ENCODE measurements at regions not wholly inside any gene's neighbourhood (a gene's known extent, or its start where the extent isn't known, plus 50 kb on each side); places are given as distances from the start of the nearest gene placed in this dataset.

DNA sequence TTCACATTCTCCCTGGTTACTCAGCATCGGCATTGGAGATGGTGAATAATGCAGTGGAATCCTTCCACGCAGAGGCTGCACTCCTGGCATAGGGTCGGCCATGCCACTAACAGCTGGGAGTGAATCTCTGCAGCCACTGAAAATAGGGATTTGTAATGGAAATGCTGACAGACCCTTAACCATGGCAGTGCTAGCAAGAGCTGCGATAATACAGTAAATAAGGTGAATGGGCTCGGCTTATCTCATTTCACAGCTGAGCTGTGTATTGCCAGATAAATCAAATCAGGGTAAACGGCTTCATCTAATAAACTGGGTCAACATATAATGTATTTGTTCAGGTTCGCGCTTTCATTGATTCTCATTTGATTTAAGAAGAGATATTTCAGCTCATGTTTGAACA lies 156.8 kb downstream of the SLC35B3 start:
- Histone ChIP-seq H3K27me3 (no peaks in the 10 kb centered on the region), H3K27ac (no peak overlapping the region), H3K4me1 (no peaks in the 10 kb centered on the region), H3K36me3 (no peaks in the 10 kb centered on the region), H3K9me3 (no peaks in the 10 kb centered on the region), H3K4me3 (no peak overlapping the region)
- intact Hi-C loops (cut with DNase I; ENCODE audit: low total_unique reads), result no loop called here
- DNase-seq, result no peak
- TF ChIP-seq POLR2A (IDR thresholded peaks at IDR 0.05), result no peak

DNA sequence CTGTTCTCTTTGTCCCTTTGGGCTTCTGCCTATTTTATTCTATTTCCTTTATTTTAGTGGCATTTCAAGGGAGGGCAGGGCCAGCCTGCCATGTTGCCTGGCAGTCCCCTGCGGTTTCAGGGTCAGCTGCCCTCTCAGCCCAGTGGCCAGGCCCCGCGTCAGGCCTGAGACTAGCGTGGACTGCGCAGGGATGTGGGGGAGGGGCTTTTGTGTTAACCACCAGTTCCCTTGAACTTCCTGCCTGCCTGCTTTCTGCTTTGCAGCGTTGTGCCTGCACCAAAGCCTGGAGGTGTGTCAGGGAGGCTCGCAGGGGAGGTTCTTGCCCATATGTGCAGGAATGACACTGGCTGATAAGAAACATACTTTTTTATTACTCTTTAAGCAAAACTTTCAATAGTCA lies 157.6 kb downstream of the SLC35B3 start:
- Histone ChIP-seq H3K27ac (no peak overlapping the region), H3K4me3 (no peak overlapping the region), H3K9me3 (no peaks in the 10 kb centered on the region), H3K36me3 (no peaks in the 10 kb centered on the region), H3K4me1 (no peaks in the 10 kb centered on the region), H3K27me3 (no peaks in the 10 kb centered on the region)
- no peak for DNase-seq
- TF ChIP-seq CTCF (IDR thresholded peaks at IDR 0.05) (no peak), POLR2A (IDR thresholded peaks at IDR 0.05) (no peak)
- intact Hi-C loops (cut with DNase I; ENCODE audit: low total_unique reads), result no loop called here

GRCh38 chr6:8276148-8276547 lies 159.2 kb downstream of the SLC35B3 start:
- H3K27me3 ChIP-seq, result no peaks in the 10 kb centered on the region
- no peak overlapping the region for H3K27ac ChIP-seq
- intact Hi-C loops (cut with DNase I; ENCODE audit: low total_unique reads), result no loop called here
- H3K9me3 ChIP-seq, result no peaks in the 10 kb centered on the region
- no peak for TF ChIP-seq POLR2A (IDR thresholded peaks at IDR 0.05)
- no peak for TF ChIP-seq CTCF (IDR thresholded peaks at IDR 0.05)
- DNase-seq, result no peak
- H3K4me1 ChIP-seq, result no peaks in the 10 kb centered on the region
- no peaks in the 10 kb centered on the region for H3K36me3 ChIP-seq
- no peak overlapping the region for H3K4me3 ChIP-seq

DNA sequence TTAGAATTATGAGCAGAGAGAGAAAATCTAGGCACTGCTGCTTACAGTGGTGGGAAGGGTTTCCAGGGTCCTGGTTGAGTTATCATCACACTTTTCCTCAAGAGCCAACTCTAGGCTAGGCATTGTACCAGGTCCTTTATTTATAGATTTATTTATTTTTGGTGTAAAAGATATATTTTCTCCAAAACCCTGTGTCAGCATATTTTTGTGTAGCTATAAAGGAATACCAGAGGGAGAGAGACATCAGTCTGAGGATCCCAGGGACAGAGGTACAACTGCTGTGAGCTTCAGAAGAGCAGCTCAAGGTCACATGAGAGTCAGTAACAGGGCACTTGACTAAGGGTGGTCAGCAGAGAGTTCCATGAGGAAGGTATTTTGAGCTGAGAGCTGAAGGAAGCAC lies 159.7 kb downstream of the SLC35B3 start:
- Histone ChIP-seq H3K4me1 (no peaks in the 10 kb centered on the region), H3K27me3 (no peaks in the 10 kb centered on the region), H3K27ac (no peak overlapping the region), H3K4me3 (no peak overlapping the region), H3K36me3 (no peaks in the 10 kb centered on the region), H3K9me3 (no peaks in the 10 kb centered on the region)
- no peak for DNase-seq
- intact Hi-C loops (cut with DNase I; ENCODE audit: low total_unique reads), result no loop called here
- no peak for TF ChIP-seq POLR2A (IDR thresholded peaks at IDR 0.05)
- TF ChIP-seq CTCF (IDR thresholded peaks at IDR 0.05), result no peak

DNA sequence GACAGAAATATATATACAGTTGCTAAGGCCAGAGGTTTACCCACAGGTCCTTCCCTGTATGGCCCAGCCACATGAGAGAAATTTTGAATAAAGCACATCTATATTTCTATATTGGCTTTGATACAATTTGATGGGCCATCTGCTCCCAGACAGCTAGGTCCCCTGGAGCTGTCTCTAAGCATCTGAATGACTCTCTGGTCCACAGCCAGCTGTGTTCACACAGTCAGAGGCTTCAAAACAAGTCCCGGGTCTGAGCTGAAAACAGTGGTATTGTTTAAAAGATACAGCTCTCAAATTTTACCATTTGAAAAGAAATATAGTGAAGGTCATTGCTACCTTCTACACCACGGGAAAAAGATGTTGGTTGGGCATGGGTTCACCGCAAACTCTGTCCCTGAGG lies 161.1 kb downstream of the SLC35B3 start:
- DNase-seq, result no peak
- Histone ChIP-seq H3K27me3 (no peaks in the 10 kb centered on the region), H3K27ac (no peak overlapping the region), H3K4me1 (no peaks in the 10 kb centered on the region), H3K4me3 (no peak overlapping the region), H3K36me3 (no peaks in the 10 kb centered on the region), H3K9me3 (no peaks in the 10 kb centered on the region)
- TF ChIP-seq CTCF (IDR thresholded peaks at IDR 0.05) (no peak), POLR2A (IDR thresholded peaks at IDR 0.05) (no peak)
- intact Hi-C loops (cut with DNase I; ENCODE audit: low total_unique reads), result no loop called here

DNA sequence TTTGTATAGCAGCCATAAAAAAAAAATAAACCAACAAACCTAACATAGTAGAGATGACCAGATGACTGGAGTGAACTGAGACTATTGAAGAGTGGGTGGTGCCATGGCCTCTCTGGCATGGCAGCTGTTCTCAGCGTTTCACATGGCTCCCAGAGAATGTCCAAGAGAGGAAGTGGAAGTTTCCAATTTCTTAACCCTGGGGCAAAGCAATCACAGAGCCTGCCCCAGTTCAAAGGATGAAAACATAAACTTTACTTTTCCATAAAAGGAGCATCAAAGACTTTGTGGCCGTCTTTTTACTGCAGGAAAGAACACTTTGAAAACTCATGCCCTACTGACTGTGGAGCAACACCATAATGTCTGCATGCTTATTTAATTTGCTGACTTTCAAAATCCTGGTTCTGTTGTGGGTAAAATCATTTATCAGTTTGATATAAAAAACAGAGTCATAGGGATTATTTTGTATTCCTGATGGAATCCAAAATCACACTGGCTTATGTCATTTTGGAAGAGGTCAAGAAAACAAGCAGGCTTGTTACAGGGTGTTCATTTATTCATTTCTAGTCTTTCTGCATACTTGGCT lies 165.4 kb downstream of the SLC35B3 start:
- no peaks in the 10 kb centered on the region for H3K27me3 ChIP-seq
- H3K9me3 ChIP-seq, result no peaks in the 10 kb centered on the region
- no peak for DNase-seq
- intact Hi-C loops (cut with DNase I; ENCODE audit: low total_unique reads), result no loop called here
- H3K4me1 ChIP-seq, result no peaks in the 10 kb centered on the region
- TF ChIP-seq POLR2A (IDR thresholded peaks at IDR 0.05) (no peak), CTCF (IDR thresholded peaks at IDR 0.05) (no peak)
- H3K36me3 ChIP-seq, result no peaks in the 10 kb centered on the region
- H3K27ac ChIP-seq, result no peak overlapping the region
- H3K4me3 ChIP-seq, result no peak overlapping the region

All from uterus (tissue), 3 donors.